ENCODE measurements at regions not wholly inside any gene's neighbourhood (a gene's known extent, or its start where the extent isn't known, plus 50 kb on each side); places are given as distances from the start of the nearest gene placed in this dataset.

- CTCF ChIA-PET = no interaction called here
- Histone ChIP-seq H3K9ac (ENCODE audit: low read length) (no peak overlapping the region), H3K9me3 (ENCODE audit: control insufficient read depth in 1 of 2, insufficient read depth in 1 of 2, low read depth in 1 of 2, low read length in 2 of 2) (peaks cover 0 to 5% of the 10 kb centered on the region in 2 experiments; a peak in 1 of 4 replicates), H3K27me3 (ENCODE audit: insufficient read depth, low read length) (no peaks in the 10 kb centered on the region), H4K20me1 (ENCODE audit: insufficient read depth) (no peaks in the 10 kb centered on the region), H3K36me3 (ENCODE audit: control insufficient read depth in 1 of 2, insufficient read depth in 2 of 2, low read length in 2 of 2) (no peaks in the 10 kb centered on the region), H3K79me2 (ENCODE audit: insufficient read depth, low read length) (no peaks in the 10 kb centered on the region), H3K4me2 (ENCODE audit: low read length) (no peak overlapping the region), H3K27ac (ENCODE audit: low read depth, low read length) (no peak overlapping the region), H3K4me3 (replicated peaks in 1 of 2; ENCODE audit: low read depth in 1 of 2, low read length in 2 of 2) (no peak overlapping the region), H3K4me1 (ENCODE audit: control insufficient read depth in 1 of 2, insufficient read depth in 2 of 2, low read length in 2 of 2) (peaks cover 0 to 3% of the 10 kb centered on the region in 2 experiments; a peak in 1 of 4 replicates), H3K9me2 (ENCODE audit: insufficient read depth) (no peaks in the 10 kb centered on the region), H2AFZ (ENCODE audit: low read depth, low read length, poor library complexity, severe bottlenecking) (no peak overlapping the region)
- TF ChIP-seq ZBTB33 (IDR thresholded peaks at IDR 0.05; ENCODE audit: extremely low read depth, insufficient replicate concordance, low read length) (no peak), RAD21 (IDR thresholded peaks at IDR 0.05; ENCODE audit: low read depth) (no peak), ELF1 (IDR thresholded peaks at IDR 0.05; ENCODE audit: borderline replicate concordance, low read depth) (no peak), ATF3 (IDR thresholded peaks at IDR 0.05) (no peak), FOSL1 (IDR thresholded peaks at IDR 0.05; ENCODE audit: low read depth) (no peak), EZH2 (IDR thresholded peaks at IDR 0.05) (no peak), POLR2AphosphoS5 (IDR thresholded peaks at IDR 0.05; ENCODE audit: low read depth, low read length) (no peak), ZFX (IDR thresholded peaks at IDR 0.05) (no peak), YY1 (IDR thresholded peaks at IDR 0.05; ENCODE audit: extremely low read depth, insufficient replicate concordance, low read depth, low read length) (no peak), ZNF274 (IDR thresholded peaks at IDR 0.05; ENCODE audit: low read depth, low read length) (no peak), CTCF (IDR thresholded peaks at IDR 0.05 in 2 of 3, conservative IDR thresholded peaks at IDR 0.05 in 1 of 3; ENCODE audit: borderline replicate concordance in 1 of 3, insufficient read depth in 1 of 3, low read depth in 2 of 3, low read length in 2 of 3) (no peak)
- DNase-seq (ENCODE audit: low read depth, low spot score) (no peak), ATAC-seq (no peak)
- RAD21 ChIA-PET (ENCODE audit: low non-redundant PET in 1 of 2, low total read pairs in 2 of 2, uncharacterized antibody in 2 of 2, unreplicated experiment in 2 of 2) = no interaction called here
- POLR2A ChIA-PET = no interaction called here
- intact Hi-C loops (cut with micrococcal nuclease) = no loop called here
- no TSS peak for BruUV-seq (replicated peaks)
These were observed 236.9 kb upstream of the HES1 start for GRCh38 chr3:193899001-193899400.
